ENCODE measurements at regions not wholly inside any gene's neighbourhood (a gene's known extent, or its start where the extent isn't known, plus 50 kb on each side); places are given as distances from the start of the nearest gene placed in this dataset.

DNA sequence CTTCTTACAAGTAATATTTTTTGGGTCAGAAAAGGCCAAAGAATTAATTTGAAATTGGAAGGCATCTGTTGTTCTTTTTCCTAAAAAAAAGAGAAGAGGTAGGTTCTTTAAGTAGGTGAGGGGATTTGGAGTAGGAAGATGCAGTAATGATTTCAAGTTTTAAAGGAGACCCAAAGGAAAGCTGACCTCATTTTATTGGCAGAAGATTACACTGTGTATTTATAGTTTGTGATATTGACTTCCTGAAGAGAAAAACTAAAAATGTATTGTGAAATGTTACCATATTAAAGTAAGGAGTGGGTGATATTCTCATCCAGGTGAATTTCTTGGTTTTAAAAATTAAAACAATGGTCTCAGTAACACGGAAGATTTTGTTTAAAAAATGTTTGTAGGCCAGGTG is 56.6 kb upstream of the CELF2 start:
- H3K27ac Mint-ChIP-seq = no peak overlapping the region
- H3K4me1 Mint-ChIP-seq = no peaks in the 10 kb centered on the region
- no peak for ATAC-seq
- H3K27me3 Mint-ChIP-seq = peaks cover 31% of the 10 kb centered on the region
- H3K9me3 Mint-ChIP-seq = no peaks in the 10 kb centered on the region
- no peak overlapping the region for H3K4me3 Mint-ChIP-seq
- no peaks in the 10 kb centered on the region for H3K36me3 Mint-ChIP-seq

DNA sequence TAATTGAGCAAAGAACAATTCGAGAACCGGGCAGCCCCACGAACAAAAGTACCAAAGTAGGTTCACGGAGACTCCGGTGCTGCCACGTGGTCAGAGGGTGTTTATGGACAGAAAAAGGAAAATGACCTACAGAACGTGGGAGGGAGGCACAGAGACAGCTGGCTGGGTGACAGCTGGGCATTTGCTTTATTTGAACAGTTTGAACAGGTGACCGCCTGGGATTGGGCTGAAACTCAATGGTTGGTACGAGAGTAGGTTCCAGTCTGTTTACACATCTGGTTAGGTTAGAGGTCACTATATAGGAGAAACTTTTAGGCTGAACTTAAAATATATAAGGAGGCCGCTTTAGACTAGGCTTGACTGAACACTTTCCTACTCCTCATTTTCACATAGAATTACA is 50.6 kb upstream of the CELF2 start:
- no peak for ATAC-seq
- no peaks in the 10 kb centered on the region for H3K9me3 Mint-ChIP-seq
- no peak overlapping the region for H3K4me3 Mint-ChIP-seq
- peaks cover 31% of the 10 kb centered on the region for H3K27me3 Mint-ChIP-seq
- no peaks in the 10 kb centered on the region for H3K36me3 Mint-ChIP-seq
- no peak overlapping the region for H3K27ac Mint-ChIP-seq
- H3K4me1 Mint-ChIP-seq = no peaks in the 10 kb centered on the region

- H3K4me1 Mint-ChIP-seq = no peaks in the 10 kb centered on the region
- no peaks in the 10 kb centered on the region for H3K36me3 Mint-ChIP-seq
- H3K27ac Mint-ChIP-seq = no peak overlapping the region
- peaks cover 33% of the 10 kb centered on the region for H3K27me3 Mint-ChIP-seq
- no peaks in the 10 kb centered on the region for H3K9me3 Mint-ChIP-seq
- no peak for ATAC-seq
- H3K4me3 Mint-ChIP-seq = no peak overlapping the region
Observed at GRCh38 chr10:10967581-10968256, 50.0 kb upstream of the CELF2 start.

All from stimulated activated memory B cell treated with anti-CD40 and anti-IgM and Interleukin-4, amounts not matched to agents 10 μg/mL and 1 μg/mL and 100 μg/mL, for 72 hours (primary cell).